Lower leg skin (tissue), 4 donors: ENCODE measurements at regions not wholly inside any gene's neighbourhood (a gene's known extent, or its start where the extent isn't known, plus 50 kb on each side); places are given as distances from the start of the nearest gene placed in this dataset.

Experiments used
- DNase-seq, 2 donors: peaks; one replicate each; pipeline ENCODE4 v3.0.0-alpha.2; 2019; ENCODE audit warnings: low spot score in 2 of 2
- H3K4me3 ChIP-seq: fragments of 200-600 bp; sonication (generic); 2 replicates; pipeline ENCODE4 v1.5.1; 2017; ENCODE audit warnings: mild to moderate bottlenecking, low read depth; ENCODE audit not compliant: poor library complexity, severe bottlenecking
- POLR2A ChIP-seq, 2 donors: fragments of 450-650 bp; IDR thresholded peaks; one replicate each; pipeline ENCODE4 v1.6.1; 2016 to 2017; ENCODE audit warnings: antibody characterized with exemption in 2 of 2, mild to moderate bottlenecking in 1 of 2, moderate library complexity in 1 of 2
- WGBS, 2 donors: methylation state at CpG; one replicate each; pipeline ENCODE4 v1.1.5; 2018; 5-methylcytosine and 5-hydroxymethylcytosine counted together
- intact Hi-C: fragments of 100-400 bp; cut with DNase I; formaldehyde crosslinking; loops from one replicate; pipeline ENCODE4 v1.15.0; 2023; ENCODE audit warnings: low total_unique reads
- TF ChIP-seq, protein P1 (sequence below), 3 donors: fragments of 450-650 bp; IDR thresholded peaks; one replicate each; pipeline ENCODE4 v1.5.1; 2016; ENCODE audit warnings: antibody characterized with exemption in 3 of 3, mild to moderate bottlenecking in 3 of 3, moderate library complexity in 2 of 3

DNA sequence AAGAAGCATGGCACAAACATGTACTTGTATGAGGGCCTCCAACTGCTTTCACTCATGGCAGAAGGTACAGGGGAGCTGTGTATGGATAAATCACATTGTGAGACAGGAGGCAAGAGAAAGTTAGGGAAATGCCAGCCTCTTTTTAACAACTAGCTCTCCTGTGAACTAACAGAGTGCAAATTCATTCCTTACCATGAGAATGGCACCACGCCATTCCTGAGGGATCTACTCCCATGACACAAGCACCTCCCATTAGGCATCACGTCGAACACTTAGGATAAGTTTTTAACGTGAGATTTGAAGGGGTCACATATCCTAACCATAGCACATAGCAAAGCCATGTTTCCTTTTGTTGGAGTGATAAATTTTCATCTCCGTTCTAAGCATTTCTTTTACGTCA, 747.2 kb upstream of the CHD1 start:
- TF ChIP-seq, protein P1, sequence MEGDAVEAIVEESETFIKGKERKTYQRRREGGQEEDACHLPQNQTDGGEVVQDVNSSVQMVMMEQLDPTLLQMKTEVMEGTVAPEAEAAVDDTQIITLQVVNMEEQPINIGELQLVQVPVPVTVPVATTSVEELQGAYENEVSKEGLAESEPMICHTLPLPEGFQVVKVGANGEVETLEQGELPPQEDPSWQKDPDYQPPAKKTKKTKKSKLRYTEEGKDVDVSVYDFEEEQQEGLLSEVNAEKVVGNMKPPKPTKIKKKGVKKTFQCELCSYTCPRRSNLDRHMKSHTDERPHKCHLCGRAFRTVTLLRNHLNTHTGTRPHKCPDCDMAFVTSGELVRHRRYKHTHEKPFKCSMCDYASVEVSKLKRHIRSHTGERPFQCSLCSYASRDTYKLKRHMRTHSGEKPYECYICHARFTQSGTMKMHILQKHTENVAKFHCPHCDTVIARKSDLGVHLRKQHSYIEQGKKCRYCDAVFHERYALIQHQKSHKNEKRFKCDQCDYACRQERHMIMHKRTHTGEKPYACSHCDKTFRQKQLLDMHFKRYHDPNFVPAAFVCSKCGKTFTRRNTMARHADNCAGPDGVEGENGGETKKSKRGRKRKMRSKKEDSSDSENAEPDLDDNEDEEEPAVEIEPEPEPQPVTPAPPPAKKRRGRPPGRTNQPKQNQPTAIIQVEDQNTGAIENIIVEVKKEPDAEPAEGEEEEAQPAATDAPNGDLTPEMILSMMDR (IDR thresholded peaks at IDR 0.05), result no peak
- TF ChIP-seq POLR2A (IDR thresholded peaks at IDR 0.05), result no peak
- no peak overlapping the region for H3K4me3 ChIP-seq
- no peak for DNase-seq
- 77 to 78% methylated on average over 6 of the region's 6 CpGs for WGBS, 2 donors
- intact Hi-C loops, result no loop called here

DNA sequence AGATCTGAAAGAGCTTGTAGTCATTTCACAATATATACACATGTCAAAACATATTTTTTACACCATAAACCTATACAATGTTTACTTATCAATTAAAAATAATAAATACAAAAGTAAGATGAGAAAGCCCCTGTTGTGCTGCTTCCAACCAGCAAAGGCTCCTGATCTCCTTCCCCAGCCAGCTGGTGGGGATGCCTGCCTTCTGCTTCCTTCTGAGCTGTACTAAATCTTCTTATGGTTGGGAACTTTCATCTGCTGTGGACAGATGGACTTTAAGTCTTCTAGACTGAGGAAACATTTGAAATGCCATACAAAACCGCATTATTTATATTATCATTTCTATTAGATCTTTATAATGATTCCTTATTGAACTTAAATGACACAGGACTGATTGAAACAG, 745.3 kb upstream of the CHD1 start:
- WGBS, 2 donors, result 78 to 85% methylated on average over 1 of the region's 1 CpG
- TF ChIP-seq, protein P1 (IDR thresholded peaks at IDR 0.05), result no peak
- TF ChIP-seq POLR2A (IDR thresholded peaks at IDR 0.05), result no peak
- intact Hi-C loops, result no loop called here
- no peak for DNase-seq
- H3K4me3 ChIP-seq, result no peak overlapping the region

DNA sequence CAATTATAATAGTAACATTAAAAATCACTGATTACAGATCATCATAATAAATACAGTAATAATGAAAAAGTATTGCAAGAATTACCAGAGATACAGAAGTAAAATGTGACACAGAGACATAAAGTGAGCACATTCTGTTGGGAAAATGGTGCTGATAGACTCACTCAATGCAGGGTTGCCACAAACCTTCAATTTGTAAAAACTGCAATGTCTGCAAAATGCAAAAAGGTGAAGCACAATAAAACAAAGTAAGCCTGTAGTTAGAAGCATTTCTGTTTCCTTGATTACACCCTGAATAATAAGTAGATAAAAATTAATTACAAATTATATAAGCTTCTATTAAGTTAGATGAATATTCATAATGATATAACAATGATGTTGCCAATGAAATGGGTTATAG, 736.2 kb upstream of the CHD1 start:
- intact Hi-C loops, result no loop called here
- DNase-seq, result no peak
- TF ChIP-seq POLR2A (IDR thresholded peaks at IDR 0.05), result no peak
- TF ChIP-seq, protein P1 (IDR thresholded peaks at IDR 0.05), result no peak
- H3K4me3 ChIP-seq, result no peak overlapping the region

DNA sequence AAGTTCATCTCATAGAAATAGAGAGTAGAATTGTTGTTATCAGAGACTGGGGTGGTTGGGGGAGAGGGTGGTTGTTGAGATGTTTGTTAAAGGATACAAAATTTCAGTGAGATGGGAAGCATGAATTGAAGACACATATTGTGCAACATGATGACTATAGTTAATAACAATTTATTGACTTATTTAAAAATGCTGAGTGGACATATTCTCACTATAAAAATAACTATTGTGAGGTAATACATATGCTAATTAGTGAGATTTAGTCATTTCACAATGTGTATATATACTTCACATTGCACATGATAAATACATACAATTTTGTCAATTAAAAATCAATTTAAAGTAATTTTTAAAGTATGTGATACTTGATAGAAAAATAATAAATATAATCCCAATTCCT, 722.5 kb upstream of the CHD1 start:
- DNase-seq, result no peak
- no peak overlapping the region for H3K4me3 ChIP-seq
- intact Hi-C loops, result no loop called here
- TF ChIP-seq, protein P1 (IDR thresholded peaks at IDR 0.05), result no peak
- TF ChIP-seq POLR2A (IDR thresholded peaks at IDR 0.05), result no peak

DNA sequence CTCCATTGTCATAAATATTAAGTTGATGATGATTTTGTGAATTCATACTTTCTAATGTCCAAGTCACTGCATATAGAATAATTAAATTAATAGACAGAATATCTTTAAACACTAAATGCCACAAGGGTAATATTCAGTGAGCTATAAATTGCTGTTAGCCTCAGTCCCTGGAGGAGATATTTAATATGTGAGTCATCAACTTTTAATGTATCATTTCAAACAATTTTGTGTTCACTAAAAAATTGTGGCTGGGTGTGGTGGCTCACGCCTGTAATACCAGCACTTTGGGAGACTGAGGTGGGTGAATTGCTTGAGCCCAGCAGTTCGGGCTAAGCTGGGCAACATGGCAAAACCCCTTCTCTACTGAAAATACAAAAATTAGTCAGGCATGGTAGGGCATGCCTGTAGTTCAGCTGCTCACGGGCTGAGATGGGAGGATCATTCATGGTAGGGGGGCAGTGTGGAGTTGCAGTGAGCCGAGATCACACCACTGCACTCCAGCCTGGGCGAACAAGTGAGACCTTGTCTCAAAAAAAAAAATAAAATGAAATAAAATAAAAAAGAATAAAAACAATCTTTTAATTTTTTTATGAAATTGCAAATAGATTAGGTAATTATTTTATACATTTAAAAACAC, 717.3 kb upstream of the CHD1 start:
- 52 to 56% methylated on average over 5 of the region's 5 CpGs for WGBS, 2 donors
- no peak overlapping the region for H3K4me3 ChIP-seq
- TF ChIP-seq, protein P1 (IDR thresholded peaks at IDR 0.05), result no peak
- TF ChIP-seq POLR2A (IDR thresholded peaks at IDR 0.05), result no peak

DNA sequence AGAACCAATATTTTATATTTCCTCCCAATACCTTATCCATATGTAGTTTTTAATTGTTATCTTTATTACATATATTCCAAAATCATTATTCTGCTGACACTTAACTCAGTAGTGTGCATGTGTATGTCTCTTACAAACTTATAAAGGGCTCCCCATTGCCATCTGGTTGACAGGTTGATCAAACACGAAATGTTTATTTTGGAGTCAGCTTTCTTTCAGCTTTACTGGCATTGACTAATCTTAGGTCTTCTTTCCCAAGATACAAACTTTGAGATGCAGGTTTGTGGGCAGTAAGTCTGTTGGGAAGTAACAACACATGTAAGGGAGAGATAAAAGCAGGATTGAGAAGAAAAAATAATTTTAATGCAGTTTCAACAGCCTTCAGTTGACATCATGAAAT, 716.0 kb upstream of the CHD1 start:
- WGBS, 2 donors, result 75 to 77% methylated on average over 1 of the region's 1 CpG
- no peak overlapping the region for H3K4me3 ChIP-seq
- intact Hi-C loops, result no loop called here
- TF ChIP-seq, protein P1 (IDR thresholded peaks at IDR 0.05), result no peak
- TF ChIP-seq POLR2A (IDR thresholded peaks at IDR 0.05), result no peak
- DNase-seq, result no peak

More for the DNA sequence above, 717.3 kb upstream of the CHD1 start:
- no peak for DNase-seq
- intact Hi-C loops, result no loop called here
